GM12878 (cell line): ENCODE measurements at regions not wholly inside any gene's neighbourhood (a gene's known extent, or its start where the extent isn't known, plus 50 kb on each side); places are given as distances from the start of the nearest gene placed in this dataset.

Experiments
- BHLHE40 ChIP-seq, 2 experiments: fragments of 450-650 bp in 1 of 2; IDR thresholded peaks; 2 replicates each; pipeline ENCODE4 v1.6.1; 2011 to 2017; ENCODE audit warnings: low read depth in 2 of 2, borderline replicate concordance in 1 of 2, improper control_type of control experiment in 1 of 2, low read length in 1 of 2, mild to moderate bottlenecking in 1 of 2
- CBFB ChIP-seq: IDR thresholded peaks from 2 replicates; pipeline ENCODE4 v1.6.1; 2016; ENCODE audit warnings: antibody characterized with exemption, low read depth
- FOS ChIP-seq: IDR thresholded peaks from 3 replicates; pipeline ENCODE4 v1.6.1; 2011; ENCODE audit warnings: borderline replicate concordance; ENCODE audit not compliant: insufficient read length; ENCODE audit errors: extremely low read depth
- HCFC1 ChIP-seq: fragments of 150-350 bp; IDR thresholded peaks from 2 replicates; pipeline ENCODE4 v1.6.1; 2014; ENCODE audit warnings: low read length
- NRF1 ChIP-seq: conservative IDR thresholded peaks from 2 replicates; pipeline ENCODE4 v1.6.1; 2011; ENCODE audit warnings: mild to moderate bottlenecking, low read depth, low read length, improper control_type of control experiment
- POLR2A ChIP-seq: IDR thresholded peaks from 2 replicates; pipeline ENCODE4 v1.6.1; 2011; ENCODE audit warnings: low read depth, mild to moderate bottlenecking, low read length
- SIN3A ChIP-seq: IDR thresholded peaks from 2 replicates; pipeline ENCODE4 v1.6.1; 2012; ENCODE audit warnings: low read depth, low read length, improper control_type of control experiment
- SREBF2 ChIP-seq: IDR thresholded peaks from 2 replicates; pipeline ENCODE4 v1.6.1; 2012; ENCODE audit warnings: mild to moderate bottlenecking, low read length
- TF ChIP-seq, protein P1 (sequence below), 3 experiments: IDR thresholded peaks in 2 of 3; conservative IDR thresholded peaks in 1 of 3; 2 replicates each; pipeline ENCODE4 v1.5.1; 2011; ENCODE audit warnings: low read depth in 3 of 3, low read length in 3 of 3, mild to moderate bottlenecking in 3 of 3, control low read depth in 2 of 3, moderate library complexity in 2 of 3, inconsistent platforms in 1 of 3, mixed read lengths in 1 of 3; ENCODE audit not compliant: control insufficient read depth in 2 of 3, insufficient read depth in 1 of 3; ENCODE audit errors: extremely low read depth in 1 of 3
- TF ChIP-seq, protein P2 (sequence below): IDR thresholded peaks from 2 replicates; pipeline ENCODE4 v1.6.1; 2011; ENCODE audit warnings: low read depth, low read length, improper control_type of control experiment, borderline replicate concordance
- TF ChIP-seq, protein P3 (sequence below): fragments of 150-350 bp; IDR thresholded peaks from 2 replicates; pipeline ENCODE4 v1.6.1; 2016; ENCODE audit warnings: low read depth, low read length

DNA sequence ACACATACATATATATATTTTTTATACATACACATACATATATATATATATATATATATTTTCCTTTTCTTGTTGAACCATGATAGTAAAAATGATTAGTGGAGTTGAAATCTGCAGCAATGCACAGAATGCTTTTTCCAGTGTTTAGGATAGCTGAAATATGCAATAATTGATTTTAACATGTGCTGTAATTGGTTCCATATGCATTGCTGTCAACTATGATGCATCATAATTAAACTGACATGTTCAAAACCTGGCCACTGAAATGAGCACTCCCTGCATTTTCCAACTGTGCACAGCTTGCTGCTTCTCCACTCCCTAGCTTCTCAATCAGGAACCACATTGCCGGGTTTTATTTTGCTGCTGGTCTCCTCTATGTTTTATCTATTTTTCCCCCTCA is 358.3 kb downstream of the PAX1 start:
- TF ChIP-seq FOS (no peak), SREBF2 (no peak), POLR2A (no peak), CBFB (no peak), SIN3A (no peak), NRF1 (no peak), BHLHE40 (IDR thresholded peaks at IDR 0.05; ENCODE audit: borderline replicate concordance in 1 of 2, low read depth in 2 of 2, low read length in 1 of 2) (no peak), HCFC1 (no peak)
- TF ChIP-seq, protein P1, sequence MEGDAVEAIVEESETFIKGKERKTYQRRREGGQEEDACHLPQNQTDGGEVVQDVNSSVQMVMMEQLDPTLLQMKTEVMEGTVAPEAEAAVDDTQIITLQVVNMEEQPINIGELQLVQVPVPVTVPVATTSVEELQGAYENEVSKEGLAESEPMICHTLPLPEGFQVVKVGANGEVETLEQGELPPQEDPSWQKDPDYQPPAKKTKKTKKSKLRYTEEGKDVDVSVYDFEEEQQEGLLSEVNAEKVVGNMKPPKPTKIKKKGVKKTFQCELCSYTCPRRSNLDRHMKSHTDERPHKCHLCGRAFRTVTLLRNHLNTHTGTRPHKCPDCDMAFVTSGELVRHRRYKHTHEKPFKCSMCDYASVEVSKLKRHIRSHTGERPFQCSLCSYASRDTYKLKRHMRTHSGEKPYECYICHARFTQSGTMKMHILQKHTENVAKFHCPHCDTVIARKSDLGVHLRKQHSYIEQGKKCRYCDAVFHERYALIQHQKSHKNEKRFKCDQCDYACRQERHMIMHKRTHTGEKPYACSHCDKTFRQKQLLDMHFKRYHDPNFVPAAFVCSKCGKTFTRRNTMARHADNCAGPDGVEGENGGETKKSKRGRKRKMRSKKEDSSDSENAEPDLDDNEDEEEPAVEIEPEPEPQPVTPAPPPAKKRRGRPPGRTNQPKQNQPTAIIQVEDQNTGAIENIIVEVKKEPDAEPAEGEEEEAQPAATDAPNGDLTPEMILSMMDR (IDR thresholded peaks at IDR 0.05 in 2 of 3, conservative IDR thresholded peaks at IDR 0.05 in 1 of 3; ENCODE audit: control insufficient read depth in 2 of 3, extremely low read depth in 1 of 3, insufficient read depth in 1 of 3, low read depth in 3 of 3, low read length in 3 of 3), result no peak
- TF ChIP-seq, protein P2, sequence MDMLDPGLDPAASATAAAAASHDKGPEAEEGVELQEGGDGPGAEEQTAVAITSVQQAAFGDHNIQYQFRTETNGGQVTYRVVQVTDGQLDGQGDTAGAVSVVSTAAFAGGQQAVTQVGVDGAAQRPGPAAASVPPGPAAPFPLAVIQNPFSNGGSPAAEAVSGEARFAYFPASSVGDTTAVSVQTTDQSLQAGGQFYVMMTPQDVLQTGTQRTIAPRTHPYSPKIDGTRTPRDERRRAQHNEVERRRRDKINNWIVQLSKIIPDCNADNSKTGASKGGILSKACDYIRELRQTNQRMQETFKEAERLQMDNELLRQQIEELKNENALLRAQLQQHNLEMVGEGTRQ, result no peak
- TF ChIP-seq, protein P3, sequence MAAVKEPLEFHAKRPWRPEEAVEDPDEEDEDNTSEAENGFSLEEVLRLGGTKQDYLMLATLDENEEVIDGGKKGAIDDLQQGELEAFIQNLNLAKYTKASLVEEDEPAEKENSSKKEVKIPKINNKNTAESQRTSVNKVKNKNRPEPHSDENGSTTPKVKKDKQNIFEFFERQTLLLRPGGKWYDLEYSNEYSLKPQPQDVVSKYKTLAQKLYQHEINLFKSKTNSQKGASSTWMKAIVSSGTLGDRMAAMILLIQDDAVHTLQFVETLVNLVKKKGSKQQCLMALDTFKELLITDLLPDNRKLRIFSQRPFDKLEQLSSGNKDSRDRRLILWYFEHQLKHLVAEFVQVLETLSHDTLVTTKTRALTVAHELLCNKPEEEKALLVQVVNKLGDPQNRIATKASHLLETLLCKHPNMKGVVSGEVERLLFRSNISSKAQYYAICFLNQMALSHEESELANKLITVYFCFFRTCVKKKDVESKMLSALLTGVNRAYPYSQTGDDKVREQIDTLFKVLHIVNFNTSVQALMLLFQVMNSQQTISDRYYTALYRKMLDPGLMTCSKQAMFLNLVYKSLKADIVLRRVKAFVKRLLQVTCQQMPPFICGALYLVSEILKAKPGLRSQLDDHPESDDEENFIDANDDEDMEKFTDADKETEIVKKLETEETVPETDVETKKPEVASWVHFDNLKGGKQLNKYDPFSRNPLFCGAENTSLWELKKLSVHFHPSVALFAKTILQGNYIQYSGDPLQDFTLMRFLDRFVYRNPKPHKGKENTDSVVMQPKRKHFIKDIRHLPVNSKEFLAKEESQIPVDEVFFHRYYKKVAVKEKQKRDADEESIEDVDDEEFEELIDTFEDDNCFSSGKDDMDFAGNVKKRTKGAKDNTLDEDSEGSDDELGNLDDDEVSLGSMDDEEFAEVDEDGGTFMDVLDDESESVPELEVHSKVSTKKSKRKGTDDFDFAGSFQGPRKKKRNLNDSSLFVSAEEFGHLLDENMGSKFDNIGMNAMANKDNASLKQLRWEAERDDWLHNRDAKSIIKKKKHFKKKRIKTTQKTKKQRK, result no peak
